ENCODE measurements at regions not wholly inside any gene's neighbourhood (a gene's known extent, or its start where the extent isn't known, plus 50 kb on each side); places are given as distances from the start of the nearest gene placed in this dataset.

- H3K4me3 ChIP-seq (ENCODE audit: low read depth, low read length) = no peak overlapping the region
- TF ChIP-seq CTCF (IDR thresholded peaks at IDR 0.05; ENCODE audit: low read depth, low read length) = no peak
These were observed 111.8 kb downstream of the TBXT start for GRCh38 chr6:166055801-166056200.

- TF ChIP-seq CTCF (IDR thresholded peaks at IDR 0.05; ENCODE audit: low read depth, low read length) = no peak
These were observed 114.8 kb downstream of the TBXT start for GRCh38 chr6:166052837-166053236.

GRCh38 chr6:166050559-166050958 lies 117.1 kb downstream of the TBXT start:
- no peak overlapping the region for H3K4me3 ChIP-seq (ENCODE audit: low read depth, low read length)
- no peak for TF ChIP-seq CTCF (IDR thresholded peaks at IDR 0.05; ENCODE audit: low read depth, low read length)

More at GRCh38 chr6:166052837-166053236, 114.8 kb downstream of the TBXT start:
- no peak overlapping the region for H3K4me3 ChIP-seq (ENCODE audit: low read depth, low read length)

GRCh38 chr6:166046982-166047381 lies 120.7 kb downstream of the TBXT start:
- no peak overlapping the region for H3K4me3 ChIP-seq (ENCODE audit: low read depth, low read length)
- no peak for TF ChIP-seq CTCF (IDR thresholded peaks at IDR 0.05; ENCODE audit: low read depth, low read length)

- no peak overlapping the region for H3K4me3 ChIP-seq (ENCODE audit: low read depth, low read length)
- no peak for TF ChIP-seq CTCF (IDR thresholded peaks at IDR 0.05; ENCODE audit: low read depth, low read length)
These were observed 121.4 kb downstream of the TBXT start for GRCh38 chr6:166046226-166046625.

- H3K4me3 ChIP-seq (ENCODE audit: low read depth, low read length) = no peak overlapping the region
- TF ChIP-seq CTCF (IDR thresholded peaks at IDR 0.05; ENCODE audit: low read depth, low read length) = no peak
These were observed 121.8 kb downstream of the TBXT start for GRCh38 chr6:166045860-166046200.

GRCh38 chr6:166045173-166045859 lies 122.3 kb downstream of the TBXT start:
- H3K4me3 ChIP-seq (ENCODE audit: low read depth, low read length) = no peak overlapping the region
- TF ChIP-seq CTCF (IDR thresholded peaks at IDR 0.05; ENCODE audit: low read depth, low read length) = no peak

Data from WI38 (cell line).